ENCODE measurements at regions not wholly inside any gene's neighbourhood (a gene's known extent, or its start where the extent isn't known, plus 50 kb on each side); places are given as distances from the start of the nearest gene placed in this dataset.
"Not testable (repeated sequence)": the region's sequence is repeated elsewhere in the genome, so short reads cannot be mapped to it uniquely, and the experiment has no call there.

DNA sequence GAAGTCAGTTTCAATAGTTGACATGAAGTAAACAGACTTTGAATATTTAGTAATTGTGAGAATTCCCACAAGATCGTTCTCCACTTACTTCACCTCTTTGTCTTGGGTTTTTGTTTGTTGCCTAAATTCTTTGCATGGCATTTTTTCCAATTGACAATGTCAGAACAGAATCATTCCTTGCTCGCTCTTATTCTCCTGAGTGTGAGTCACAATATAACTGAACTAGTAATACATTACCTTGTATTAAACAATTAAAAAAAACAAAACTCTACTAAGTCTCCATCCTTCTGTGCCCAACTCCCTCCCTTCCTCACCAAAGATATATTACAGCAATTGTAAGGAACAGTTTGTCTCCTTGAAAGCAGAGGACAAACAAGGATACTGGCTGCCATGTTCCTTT is 638.8 kb upstream of the NOVA1 start:
- no peak for DNase-seq (ENCODE audit: low spot score)

DNA sequence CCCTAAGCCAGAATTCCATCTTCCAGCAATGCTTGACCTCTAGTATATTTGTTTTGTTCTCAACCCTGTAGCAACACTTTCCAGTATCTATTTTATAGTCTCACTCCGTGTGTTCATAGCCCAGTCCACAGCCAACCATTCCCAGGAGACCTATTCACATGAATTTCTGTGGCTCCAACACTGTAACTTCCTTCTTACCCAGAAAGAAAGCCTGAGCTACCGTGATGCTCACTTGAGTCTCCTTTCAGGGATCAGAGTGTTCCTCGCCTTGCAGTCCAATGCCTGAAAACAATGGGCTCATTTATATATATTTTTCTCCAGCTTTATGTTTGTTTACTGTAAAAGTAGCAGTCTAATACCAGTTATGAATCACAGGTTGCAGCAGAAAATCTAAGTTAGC is 645.0 kb upstream of the NOVA1 start:
- DNase-seq (ENCODE audit: low spot score): no peak

DNA sequence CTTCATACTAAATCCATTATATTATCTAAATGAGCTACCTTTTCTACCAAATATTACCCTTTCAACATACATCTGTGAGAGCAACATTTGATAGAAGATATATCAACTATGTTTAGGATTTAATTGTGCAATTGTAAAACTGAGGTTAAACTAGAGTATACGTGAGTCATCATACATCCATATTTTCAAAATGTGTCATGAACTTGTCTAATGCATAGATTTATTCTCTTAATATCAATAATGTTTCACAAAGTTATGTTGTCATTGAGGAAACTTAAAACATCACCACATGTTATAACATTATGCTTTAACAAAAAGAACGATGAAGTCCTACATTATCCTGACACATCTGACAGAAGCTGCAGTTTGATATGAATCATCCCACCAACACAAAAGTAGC is 645.5 kb upstream of the NOVA1 start:
- DNase-seq (ENCODE audit: low spot score): no peak

DNA sequence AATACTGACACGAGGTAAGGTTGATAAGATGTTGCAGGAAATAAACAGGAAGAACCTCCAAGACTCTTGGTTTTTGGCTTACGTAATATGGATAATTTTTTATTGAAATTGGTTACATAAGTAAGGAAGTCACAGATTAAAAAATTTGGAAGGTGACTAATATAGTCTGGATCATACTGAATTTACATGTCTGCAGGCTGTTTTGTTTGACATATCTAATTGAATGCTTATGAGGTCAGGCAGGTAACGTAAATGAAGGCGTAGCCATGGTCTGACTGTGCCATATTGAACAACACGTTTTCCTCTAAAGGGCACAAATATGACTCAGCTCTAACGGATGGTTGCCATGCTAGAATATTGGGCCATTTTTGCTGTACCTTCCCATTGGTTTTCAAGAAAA is 648.1 kb upstream of the NOVA1 start:
- no peak for DNase-seq (ENCODE audit: low spot score)

DNA sequence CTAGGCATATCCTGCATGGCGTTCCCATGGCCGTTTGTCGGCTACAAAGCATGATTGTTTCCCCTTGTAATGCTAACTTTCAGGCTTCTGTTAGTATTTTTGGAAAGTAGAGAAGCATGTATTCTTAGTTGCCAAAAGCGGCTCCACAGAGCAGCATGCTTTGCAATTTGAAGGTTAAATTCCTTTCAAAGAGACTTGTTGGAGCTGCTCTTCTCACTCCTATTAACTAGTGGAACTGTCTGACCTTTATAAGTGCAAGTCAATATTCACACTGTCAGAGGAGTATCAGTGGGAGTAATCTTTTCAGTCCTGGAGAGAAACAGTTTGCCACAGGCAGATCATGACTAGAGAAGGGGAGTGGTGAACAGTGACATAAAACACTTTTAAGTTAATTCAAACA is 656.1 kb upstream of the NOVA1 start:
- DNase-seq (ENCODE audit: low spot score): no peak

DNA sequence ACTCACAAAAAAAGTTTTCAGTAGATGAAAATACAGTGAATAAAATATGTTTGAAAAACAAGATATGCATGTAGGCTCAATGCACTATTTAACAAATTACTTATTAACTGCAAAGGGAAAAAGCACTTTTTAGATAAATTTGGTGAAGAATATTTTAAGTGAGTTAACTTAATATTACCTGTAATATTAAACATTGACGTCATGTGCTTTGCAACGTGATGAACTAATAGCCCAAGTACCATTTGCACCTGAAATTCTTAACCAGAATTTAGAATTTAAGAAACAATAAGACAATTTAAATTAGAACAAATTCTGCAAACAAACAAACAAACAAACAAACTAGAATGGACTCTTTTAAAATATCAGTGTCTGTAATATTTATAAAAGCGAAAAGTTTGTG is 659.0 kb upstream of the NOVA1 start:
- no peak for DNase-seq (ENCODE audit: low spot score)

DNA sequence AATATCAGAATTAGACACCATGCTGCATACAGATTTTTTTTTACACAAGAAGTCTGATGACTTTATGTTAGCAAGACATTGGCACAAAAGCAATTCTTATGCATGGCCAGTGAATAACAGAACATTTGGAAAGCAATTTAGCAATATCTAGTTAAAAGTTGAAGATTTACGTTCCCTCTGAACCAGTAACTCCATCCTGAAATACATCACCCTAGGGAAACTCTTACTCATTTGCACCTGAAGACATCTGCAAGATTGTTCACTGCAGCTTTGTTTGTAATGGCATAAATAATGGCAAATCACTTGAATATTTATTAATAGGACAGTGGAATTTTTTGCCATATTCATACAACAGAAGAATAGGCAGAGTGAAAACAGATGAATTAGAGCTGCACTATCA is 670.0 kb upstream of the NOVA1 start:
- DNase-seq (ENCODE audit: low spot score): no peak

DNA sequence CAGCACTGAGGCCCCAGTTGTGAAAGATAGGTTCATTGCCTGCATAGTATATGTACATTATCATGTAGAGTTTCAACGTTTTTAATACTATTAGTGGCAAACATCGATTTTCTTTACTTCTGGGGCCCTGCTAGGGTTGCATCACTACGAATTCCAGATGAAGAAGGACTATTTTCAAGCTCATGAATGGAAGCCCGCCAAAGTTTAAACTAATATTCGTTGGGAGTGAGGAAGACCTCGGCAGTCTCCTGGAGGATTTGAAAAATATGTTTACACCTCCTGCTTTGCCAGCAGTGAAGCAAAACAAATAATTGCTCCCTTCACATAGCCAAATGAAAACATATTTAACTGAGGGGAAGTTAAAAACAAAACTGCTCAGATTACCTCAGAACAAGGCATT is 672.9 kb upstream of the NOVA1 start:
- DNase-seq (ENCODE audit: low spot score): no peak

DNA sequence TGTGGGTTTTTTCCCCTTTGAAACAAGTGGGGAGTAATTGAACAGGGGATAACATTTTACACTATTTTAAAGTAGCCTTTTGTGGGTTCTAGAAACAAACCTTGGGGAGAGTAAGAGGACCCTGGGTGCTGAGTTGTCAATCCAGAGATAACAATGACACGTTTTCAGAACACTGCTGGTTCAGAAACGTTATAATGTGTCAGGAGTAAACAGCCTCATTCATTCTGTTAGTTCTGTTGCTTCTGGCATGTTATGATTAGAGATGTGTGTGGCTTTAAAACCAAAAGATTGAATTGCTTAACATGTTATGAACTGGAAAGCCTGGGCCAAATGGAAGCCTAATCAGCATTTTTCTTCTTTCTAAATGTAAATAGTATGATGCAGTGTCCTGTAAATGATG is 680.5 kb upstream of the NOVA1 start:
- no peak for DNase-seq (ENCODE audit: low spot score)

DNA sequence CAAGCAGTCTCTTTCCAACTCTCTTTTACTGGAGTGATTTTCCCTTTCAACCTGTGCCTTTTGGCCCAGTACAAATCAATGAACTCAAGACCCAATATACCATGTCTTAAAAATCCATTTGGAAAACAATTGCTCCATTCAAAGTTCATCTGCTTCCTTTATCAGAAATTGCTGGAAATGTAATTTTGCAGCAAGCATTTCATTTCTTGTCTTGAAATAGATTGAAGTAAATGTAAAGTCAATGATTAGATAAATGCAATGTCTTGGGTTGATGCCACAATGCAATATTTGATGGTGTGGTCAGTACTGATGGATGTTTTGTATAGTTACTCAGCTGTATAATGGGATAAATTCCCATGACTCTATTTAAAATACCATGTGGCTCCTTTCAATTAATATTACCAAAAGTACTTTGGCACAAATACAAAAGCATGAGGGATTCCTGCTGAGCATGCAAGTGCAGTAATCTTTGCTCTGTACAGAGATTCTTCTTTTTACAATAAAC is 707.7 kb upstream of the NOVA1 start:
- no peak for DNase-seq (ENCODE audit: low spot score)

DNA sequence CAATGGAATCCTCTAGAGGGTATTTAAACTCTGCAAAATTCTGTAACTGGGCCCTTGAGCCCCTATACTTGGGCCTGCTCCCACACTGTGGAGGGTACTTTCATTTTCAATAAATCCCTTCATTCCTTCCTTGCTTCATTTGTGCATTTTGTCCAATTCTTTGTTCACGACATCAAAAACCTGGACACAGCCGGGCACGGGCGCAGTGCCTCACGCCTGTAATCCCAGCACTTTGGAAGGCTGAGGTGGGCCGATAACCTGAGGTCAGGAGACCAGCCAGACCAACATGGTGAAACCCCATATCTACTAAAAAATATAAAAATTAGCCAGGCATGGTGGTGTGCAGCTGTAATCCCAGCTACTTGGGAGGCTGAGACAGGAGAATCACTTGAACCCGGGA is 714.9 kb upstream of the NOVA1 start:
- DNase-seq (ENCODE audit: low spot score): not testable (repeated sequence)

DNA sequence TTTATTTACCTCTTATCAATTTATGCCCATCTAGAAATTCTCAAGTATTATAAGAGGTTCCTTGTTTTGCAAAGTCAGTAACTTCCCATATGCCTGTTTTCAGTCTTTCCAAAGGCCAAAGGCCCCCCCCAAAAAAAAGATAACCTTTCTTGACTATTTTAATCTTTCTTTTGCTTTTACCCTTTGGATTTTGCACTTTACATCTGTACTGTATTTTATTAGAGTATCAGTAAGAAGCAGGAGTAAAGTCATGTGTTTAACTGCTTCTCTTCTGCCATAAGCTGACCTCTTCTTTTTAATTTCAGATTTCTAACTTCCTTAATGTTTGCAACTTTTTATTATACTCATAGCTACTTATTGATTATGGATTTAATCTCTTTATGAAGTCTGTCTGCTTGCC is 716.4 kb upstream of the NOVA1 start:
- no peak for DNase-seq (ENCODE audit: low spot score)

DNA sequence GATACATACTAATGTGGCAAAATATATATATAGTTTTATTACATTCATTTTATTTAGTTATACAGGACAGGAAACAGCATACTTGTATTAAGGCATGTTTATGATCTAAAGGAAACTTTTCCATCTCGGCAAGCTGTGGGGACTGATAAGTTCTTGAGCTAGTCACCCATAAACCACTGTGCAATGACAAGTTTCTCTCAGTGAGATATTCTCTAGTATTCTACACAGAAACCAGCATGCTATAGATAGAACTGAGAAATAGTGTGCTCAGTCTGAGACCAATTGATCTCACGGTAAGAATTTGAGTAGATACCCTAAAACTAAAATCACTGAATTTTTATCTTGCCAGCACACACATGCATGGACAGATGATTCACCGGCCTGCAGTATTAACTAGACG is 717.6 kb upstream of the NOVA1 start:
- no peak for DNase-seq (ENCODE audit: low spot score)

DNA sequence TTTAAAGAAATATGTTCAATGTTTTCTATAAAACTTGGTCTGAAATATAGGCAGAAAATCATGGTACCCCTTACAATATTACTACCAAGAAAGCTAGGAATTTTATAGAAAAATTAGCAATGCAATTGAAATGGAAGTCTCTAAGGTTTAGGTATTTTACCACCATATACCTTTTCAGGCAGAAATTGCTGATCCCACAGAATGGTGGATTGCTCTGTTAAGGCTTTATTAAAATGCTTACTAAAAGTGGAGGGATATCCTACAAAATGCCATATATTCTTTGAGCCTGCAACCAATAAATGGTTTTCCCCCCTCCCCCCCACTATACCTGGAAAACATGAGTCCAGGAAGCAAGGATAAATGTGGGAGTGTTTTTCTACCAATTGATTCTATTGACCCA is 718.1 kb upstream of the NOVA1 start:
- DNase-seq (ENCODE audit: low spot score): no peak

DNA sequence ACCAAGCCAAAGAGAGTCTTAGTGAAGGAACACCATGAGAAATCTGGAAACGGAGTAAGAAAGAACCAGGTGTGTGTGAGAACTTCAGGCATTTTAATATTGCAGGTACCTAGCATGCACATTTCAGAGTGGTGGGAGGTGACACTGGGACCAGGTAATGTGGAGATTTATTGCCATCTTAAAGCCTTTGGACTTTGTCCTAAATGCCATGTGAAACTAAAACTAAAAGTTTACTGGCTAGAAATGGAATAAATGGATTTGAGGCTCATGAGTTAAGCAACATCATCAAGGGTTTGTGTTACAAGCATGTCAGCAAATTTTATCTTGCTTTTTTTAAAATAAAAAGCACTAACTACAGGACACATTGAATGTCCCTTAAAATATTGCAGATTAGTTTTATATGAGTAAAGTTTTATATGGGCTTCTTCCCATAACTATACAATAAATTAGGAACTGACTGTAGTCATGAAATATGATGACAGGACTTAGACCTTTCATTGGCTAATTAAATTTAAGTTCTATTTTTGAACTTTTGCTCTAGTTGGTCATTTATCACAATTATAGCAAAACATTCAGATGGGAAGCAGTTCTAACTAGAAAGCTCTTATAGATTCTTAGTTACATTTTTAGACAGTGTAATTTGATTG is 721.1 kb upstream of the NOVA1 start:
- DNase-seq (ENCODE audit: low spot score): no peak

DNA sequence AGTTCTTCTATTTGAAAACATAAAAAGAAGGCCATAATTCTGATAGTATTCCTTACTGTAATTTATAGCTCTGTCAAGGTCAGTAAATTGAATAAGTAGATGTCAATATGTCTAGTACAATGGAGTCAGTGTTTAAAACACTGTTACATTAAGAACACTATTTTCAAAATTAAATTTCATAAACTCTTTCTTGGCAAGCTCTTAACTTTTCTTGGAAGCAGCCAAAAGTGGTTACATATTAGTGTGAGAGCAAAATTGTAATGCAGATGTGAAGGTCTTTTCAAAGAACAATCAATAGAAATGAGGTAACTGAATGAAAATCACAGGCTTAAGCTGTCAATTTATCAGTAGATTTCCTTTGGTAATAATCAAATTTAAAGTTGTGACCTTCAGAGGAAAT is 722.4 kb upstream of the NOVA1 start:
- DNase-seq (ENCODE audit: low spot score): no peak

DNA sequence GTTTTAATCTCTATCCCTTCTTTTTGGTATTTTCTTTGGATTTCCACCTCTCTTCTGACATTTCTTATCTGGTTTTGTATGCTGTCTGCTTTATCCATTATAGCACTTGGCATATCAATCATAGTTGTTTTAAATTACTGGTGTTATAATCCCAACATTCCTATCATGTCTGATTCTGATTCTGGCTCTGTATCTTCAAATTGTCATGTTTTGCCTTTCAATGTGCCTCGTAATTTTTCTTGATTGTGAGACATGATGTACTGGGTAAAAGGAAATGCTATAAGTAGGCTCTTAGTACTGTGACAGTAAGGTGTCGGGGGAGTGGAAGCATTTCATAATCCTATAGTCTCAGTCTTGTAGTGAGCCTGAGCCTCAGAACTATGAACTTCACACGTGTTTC is 729.3 kb upstream of the NOVA1 start:
- DNase-seq (ENCODE audit: low spot score): no peak

DNA sequence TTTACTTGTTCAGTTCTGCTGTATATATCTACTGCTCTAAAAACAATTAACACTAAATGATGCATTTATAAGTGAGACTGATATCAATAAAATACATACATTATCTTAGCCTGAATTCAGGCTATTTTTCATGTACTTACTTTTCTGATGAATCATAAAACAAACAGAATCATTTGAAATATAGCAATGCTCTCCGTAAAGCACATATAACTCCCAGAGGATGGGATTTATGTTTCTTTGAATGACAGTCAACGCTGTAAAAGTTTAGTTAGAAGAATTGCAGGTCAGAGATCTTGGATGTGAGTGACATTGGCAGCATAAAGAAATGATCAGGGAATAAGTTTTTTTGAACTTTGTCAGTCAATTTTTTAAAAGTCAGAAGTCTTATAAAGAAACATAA is 740.2 kb upstream of the NOVA1 start:
- DNase-seq (ENCODE audit: low spot score): no peak

DNA sequence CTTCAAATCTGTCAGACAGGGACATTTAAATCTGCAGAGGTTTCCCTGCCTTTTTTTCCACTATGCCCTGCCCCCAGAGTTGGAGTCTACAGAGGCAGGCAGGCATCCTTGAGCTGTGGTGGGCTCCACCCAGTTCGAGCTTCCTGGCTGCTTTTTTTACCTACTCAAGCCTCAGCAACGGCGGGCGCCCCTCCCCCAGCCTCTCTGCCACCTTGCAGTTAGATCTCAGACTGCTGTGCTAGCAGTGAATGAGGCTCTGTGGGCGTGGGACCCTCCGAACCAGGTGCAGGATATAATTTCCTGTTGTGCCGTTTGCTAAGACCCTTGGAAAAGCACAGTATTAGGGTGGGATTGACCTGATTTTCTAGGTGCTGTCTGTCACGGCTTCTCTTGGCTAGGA is 765.2 kb upstream of the NOVA1 start:
- DNase-seq (ENCODE audit: low spot score): not testable (repeated sequence)

DNA sequence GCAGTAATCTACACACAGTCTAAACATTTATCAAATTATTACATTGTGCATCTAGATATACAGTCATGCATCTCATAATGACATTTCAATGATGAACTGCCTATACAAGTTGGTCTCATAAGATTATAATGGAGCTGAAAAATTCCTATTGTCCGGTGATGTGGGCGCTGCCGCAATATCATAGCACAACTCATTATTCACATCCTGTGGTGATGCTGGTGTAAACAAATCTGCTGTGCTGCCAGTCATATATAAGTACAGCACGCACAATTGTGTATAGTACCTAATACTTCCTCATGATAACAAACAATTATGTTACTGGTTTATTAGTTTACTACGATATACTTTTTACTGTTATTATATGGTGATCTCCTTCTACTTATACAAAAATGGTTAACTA is 768.8 kb upstream of the NOVA1 start:
- DNase-seq (ENCODE audit: low spot score): no peak

DNA sequence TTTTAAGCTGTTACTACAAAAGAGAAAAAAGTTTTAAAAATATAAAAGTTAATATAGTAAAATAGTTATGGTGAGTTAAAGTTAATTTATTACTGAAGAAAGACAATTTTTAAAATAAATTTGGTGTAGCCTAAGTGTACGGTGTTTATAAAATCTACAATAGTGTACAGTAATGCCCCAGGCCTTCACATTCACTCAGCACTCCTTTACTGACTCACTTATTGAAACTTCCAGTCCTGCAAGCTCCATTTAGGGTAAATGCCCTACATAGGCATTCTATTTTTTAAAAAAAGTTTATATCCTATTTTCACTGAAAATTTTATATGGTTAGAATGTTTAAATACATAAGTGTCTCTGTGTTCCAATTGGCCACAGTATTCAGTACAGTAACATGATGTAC is 769.5 kb upstream of the NOVA1 start:
- DNase-seq (ENCODE audit: low spot score): no peak

DNA sequence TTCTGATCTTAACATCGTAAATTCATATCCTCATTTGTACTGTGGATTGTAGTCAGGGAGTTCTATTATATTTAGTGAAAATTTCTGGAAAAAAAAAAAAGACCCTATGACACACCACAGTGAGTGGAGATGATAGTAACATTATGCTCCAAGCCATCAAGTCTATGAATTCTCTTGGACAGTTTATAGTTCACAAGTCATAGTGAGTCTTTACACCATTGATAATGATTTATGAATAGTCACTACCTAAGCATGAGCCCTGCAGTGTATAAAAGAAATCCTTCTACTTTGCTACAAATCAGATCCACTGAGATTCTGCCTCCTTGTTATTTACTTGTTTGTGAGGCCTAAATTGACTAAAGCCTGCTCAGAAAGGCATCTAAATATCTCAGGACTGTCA is 772.2 kb upstream of the NOVA1 start:
- no peak for DNase-seq (ENCODE audit: low spot score)

DNA sequence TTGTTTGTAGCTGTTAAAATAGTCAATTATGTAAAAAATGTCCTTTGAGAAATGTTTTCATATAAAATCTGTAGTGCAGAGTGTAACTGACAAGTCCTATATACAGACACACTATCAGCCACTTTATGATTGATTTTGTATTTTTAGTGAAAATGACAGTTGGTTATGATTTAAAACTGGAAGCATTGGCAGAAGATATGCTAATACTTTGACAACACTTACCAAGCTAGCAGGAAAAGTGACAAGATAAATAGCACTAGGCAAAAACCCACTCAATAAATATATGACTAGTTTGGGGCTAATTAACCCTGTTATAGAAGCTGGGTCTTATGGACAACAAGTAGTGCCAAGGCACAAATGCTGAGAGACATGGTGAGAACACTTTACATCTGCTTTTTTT is 772.9 kb upstream of the NOVA1 start:
- DNase-seq (ENCODE audit: low spot score): no peak

DNA sequence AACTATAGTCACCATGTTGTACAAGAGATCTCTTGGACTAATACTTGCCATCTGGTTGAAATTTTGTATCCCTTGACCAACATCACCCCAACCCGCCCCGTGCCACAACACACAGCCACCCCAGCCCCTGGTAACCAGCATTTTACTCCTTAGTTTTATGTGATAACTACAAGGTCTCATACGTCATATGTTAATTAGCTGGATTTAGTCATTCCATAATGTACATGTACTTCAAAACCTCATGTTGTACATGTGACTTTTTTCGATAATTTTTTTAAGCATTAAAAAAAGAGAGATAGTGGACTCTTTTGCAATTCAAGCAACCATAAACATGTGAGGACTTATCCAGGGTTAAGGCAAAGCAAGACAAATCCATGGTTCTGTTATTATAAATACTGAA is 773.4 kb upstream of the NOVA1 start:
- no peak for DNase-seq (ENCODE audit: low spot score)

DNA sequence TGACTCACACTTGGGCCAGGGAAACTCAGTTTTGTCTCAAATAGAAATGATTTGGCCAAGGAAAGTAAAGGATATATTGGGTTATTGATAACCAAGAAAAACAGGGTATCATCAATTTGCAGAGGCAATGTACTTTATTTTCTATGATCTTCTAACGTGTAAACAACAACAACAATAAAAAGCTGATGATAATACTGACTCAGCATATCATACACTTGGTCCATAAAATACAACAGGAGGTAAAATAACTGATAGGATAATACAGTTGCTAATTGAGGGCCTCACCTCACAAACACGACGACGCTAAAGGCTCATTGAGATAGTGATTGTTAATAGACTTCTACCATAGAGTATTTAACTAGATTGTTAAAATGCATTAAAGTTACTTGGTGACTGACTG is 774.0 kb upstream of the NOVA1 start:
- DNase-seq (ENCODE audit: low spot score): no peak
